AG04450 (cell line): ENCODE measurements at regions not wholly inside any gene's neighbourhood (a gene's known extent, or its start where the extent isn't known, plus 50 kb on each side); places are given as distances from the start of the nearest gene placed in this dataset.

Experiments used
- CTCF ChIA-PET: fragments of 300-600, 350-600 bp; formaldehyde crosslinking; extraction: SDS; loops from one replicate; lab custom pipeline; 2022; ENCODE audit warnings: antibody characterized with exemption, inconsistent platforms; lab: Charles Lee
- POLR2A ChIA-PET: fragments of 350-600 bp; formaldehyde crosslinking; extraction: SDS; loops from one replicate; lab custom pipeline; 2021; ENCODE audit warnings: antibody characterized with exemption, inconsistent platforms; lab: Yijun Ruan, JAX
- DNase-seq: peaks from one replicate; pipeline ENCODE4 v3.0.0-alpha.2; 2011; ENCODE audit warnings: low read depth, low spot score
- H3K27ac ChIP-seq: one replicate; pipeline ENCODE4 v1.5.1; 2012; ENCODE audit warnings: low read depth, low read length, control low read depth
- H3K27me3 ChIP-seq: one replicate; pipeline ENCODE4 v1.6.0; 2012; ENCODE audit warnings: low read length; ENCODE audit not compliant: control insufficient read depth, insufficient read depth
- H3K4me3 ChIP-seq: 2 replicates; pipeline ENCODE4 v1.5.1; 2011; ENCODE audit warnings: mild to moderate bottlenecking, low read depth, low read length, control low read depth
- H3K9me3 ChIP-seq: 2 replicates; pipeline ENCODE4 v1.5.1; 2012; ENCODE audit warnings: low read length; ENCODE audit not compliant: control insufficient read depth, insufficient read depth
- TF ChIP-seq, protein P1 (sequence below): IDR thresholded peaks from 2 replicates; pipeline ENCODE4 v1.5.1; 2011; ENCODE audit warnings: low read depth, low read length, control low read depth, inconsistent platforms

DNA sequence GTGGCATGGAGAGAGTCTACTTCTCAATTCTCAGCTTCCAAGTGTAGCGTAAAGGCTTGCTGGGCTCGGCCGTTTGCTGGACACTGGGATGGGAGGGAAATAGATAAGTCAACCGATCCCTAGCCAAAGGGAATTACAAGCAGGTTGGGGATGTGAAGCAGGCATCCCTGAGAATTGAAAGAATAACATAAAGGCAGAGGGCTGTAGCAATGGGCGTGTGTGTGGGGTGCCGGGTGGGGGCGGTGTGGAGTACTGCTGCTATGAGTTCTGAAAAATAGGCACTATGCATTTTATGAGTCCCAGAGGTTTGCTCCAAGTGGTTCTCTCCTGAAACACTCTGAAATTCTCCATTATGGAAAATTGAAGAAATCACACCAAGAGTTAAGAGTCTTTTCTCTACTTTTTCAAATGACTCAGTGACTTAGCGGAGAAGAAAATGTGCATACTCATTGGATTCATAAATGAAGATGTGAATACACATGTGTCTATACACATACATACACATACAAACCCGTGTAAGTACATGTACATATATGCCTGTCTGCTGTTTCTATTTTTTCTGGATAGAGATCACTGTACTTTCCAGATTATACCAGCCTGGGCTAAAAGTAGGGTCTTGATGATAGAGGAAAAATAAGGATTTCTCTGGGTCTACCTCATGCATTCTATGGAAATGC, 65.4 kb downstream of the ADRA2A start:
- no peak for DNase-seq

DNA sequence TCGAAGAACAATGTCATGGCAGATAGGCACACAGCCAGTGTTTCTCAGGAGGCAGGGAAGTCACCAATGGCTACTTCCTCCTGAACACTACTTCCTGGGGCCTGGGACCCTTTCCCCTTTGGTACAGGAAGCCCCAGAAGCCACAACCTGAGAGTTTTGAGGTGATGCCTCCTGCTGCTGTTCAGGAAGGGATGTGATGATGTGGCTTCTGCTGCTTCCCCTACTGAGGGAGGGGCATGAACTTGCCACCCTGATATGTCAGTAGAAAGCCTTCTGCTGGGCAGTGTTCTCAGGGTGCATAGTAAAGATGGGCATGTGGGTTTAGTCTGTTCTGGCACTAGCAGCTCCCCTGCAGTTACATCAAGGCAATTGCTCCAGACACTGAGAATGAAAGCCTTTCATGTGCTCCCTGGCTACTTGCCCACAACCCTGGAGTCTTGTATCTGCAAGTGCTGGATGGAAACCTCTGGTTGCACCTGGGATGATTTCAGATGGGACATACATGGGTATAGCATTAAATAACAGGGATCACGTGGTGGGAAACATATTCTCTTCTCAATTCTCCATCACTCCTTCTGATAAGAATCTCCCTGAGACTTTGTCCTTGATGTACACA, 69.3 kb downstream of the ADRA2A start:
- CTCF ChIA-PET, result no interaction called here
- TF ChIP-seq, protein P1, sequence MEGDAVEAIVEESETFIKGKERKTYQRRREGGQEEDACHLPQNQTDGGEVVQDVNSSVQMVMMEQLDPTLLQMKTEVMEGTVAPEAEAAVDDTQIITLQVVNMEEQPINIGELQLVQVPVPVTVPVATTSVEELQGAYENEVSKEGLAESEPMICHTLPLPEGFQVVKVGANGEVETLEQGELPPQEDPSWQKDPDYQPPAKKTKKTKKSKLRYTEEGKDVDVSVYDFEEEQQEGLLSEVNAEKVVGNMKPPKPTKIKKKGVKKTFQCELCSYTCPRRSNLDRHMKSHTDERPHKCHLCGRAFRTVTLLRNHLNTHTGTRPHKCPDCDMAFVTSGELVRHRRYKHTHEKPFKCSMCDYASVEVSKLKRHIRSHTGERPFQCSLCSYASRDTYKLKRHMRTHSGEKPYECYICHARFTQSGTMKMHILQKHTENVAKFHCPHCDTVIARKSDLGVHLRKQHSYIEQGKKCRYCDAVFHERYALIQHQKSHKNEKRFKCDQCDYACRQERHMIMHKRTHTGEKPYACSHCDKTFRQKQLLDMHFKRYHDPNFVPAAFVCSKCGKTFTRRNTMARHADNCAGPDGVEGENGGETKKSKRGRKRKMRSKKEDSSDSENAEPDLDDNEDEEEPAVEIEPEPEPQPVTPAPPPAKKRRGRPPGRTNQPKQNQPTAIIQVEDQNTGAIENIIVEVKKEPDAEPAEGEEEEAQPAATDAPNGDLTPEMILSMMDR, result no peak
- Histone ChIP-seq H3K4me3 (no peak overlapping the region), H3K27ac (no peak overlapping the region), H3K9me3 (no peaks in the 10 kb centered on the region), H3K27me3 (no peaks in the 10 kb centered on the region)
- no peak for DNase-seq
- POLR2A ChIA-PET, result no interaction called here

More for the DNA sequence above, 65.4 kb downstream of the ADRA2A start:
- no peak overlapping the region for H3K4me3 ChIP-seq
- ChIA-PET POLR2A (no interaction called here), CTCF (no interaction called here)
- H3K9me3 ChIP-seq, result no peaks in the 10 kb centered on the region
- no peak overlapping the region for H3K27ac ChIP-seq
- no peaks in the 10 kb centered on the region for H3K27me3 ChIP-seq
- TF ChIP-seq, protein P1, result no peak

DNA sequence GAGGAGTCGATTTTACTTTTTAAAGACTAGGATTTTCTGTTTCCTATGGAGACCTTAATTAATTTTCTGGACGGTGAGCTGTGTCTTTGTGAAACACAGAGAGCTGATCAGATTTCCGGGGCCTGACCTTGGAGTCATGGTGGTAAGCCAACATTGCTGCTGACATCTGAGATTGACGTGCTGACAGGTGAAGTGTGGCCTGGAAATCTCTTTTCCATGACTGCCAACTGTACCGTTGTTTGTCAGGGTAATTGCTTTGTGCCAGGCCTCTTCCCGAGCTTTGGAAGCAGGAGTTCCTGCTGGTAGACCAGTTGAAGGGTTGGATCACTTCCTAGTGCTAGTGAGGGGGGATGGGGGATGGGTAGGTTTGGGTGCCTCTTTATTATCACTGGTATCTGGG, 71.2 kb downstream of the ADRA2A start:
- Histone ChIP-seq H3K27ac (no peak overlapping the region), H3K9me3 (no peaks in the 10 kb centered on the region), H3K4me3 (no peak overlapping the region), H3K27me3 (no peaks in the 10 kb centered on the region)
- ChIA-PET CTCF (no interaction called here), POLR2A (no interaction called here)
- no peak for DNase-seq
- TF ChIP-seq, protein P1, result no peak

DNA sequence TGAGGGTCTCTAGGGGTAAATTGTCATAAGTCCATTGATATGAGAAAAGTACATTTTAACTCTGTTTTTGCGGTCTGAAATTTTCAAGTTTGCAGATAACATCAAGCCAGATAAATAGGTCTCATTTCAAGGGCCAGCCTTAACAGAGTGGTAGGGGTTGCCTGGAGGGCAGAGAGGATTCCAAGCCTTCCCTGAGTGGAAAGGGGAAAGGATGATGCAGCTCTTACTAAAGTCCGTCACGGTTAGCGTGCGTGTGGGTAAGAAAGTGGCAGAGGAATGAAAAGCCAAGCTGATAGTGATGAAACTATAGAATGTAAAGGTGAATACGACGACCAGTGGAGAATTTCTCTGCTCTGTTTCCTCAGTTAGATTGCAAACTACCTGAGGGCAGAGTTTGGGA, 71.6 kb downstream of the ADRA2A start:
- Histone ChIP-seq H3K27me3 (no peaks in the 10 kb centered on the region), H3K27ac (no peak overlapping the region), H3K4me3 (no peak overlapping the region), H3K9me3 (no peaks in the 10 kb centered on the region)
- DNase-seq, result no peak
- ChIA-PET CTCF (no interaction called here), POLR2A (no interaction called here)
- TF ChIP-seq, protein P1, result no peak

DNA sequence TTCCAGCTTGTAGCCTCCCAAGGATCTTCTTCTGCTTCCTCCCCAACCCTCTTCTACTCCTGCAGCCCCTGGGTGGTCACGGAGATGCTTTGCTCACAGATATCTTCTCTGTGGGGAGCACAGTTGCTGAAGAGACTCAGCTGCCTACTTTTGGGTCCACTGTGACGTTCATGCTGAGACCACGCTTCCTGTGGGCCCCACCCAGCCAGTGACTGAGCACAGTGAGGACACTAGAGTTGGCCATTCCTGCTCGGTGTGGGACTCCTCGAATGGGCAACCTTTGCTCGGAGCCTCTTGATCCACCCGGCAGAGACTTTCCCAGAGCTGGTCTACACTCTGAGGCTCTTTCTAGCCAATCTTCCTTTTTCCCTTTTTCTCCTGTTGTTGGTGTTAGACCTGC, 73.9 kb downstream of the ADRA2A start:
- TF ChIP-seq, protein P1, result no peak
- H3K27me3 ChIP-seq, result no peaks in the 10 kb centered on the region
- no peak overlapping the region for H3K4me3 ChIP-seq
- ChIA-PET CTCF (no interaction called here), POLR2A (no interaction called here)
- H3K27ac ChIP-seq, result no peak overlapping the region
- no peaks in the 10 kb centered on the region for H3K9me3 ChIP-seq
- no peak for DNase-seq
